PC-3 (cell line): ENCODE measurements at regions not wholly inside any gene's neighbourhood (a gene's known extent, or its start where the extent isn't known, plus 50 kb on each side); places are given as distances from the start of the nearest gene placed in this dataset.

ENCODE experiments used
- EZH2 ChIP-seq: fragments of 300-600 bp; sonication (generic); IDR thresholded peaks from one replicate; pipeline ENCODE4 v1.6.1; 2017; ENCODE audit warnings: antibody characterized with exemption, mild to moderate bottlenecking, low read length; ENCODE audit not compliant: unreplicated experiment
- TF ChIP-seq, protein P1 (sequence below): fragments of 300-600 bp; sonication (generic); conservative IDR thresholded peaks from 2 replicates; pipeline ENCODE4 v1.5.1; 2017; ENCODE audit warnings: antibody characterized with exemption, low read depth, mild to moderate bottlenecking, low read length

DNA sequence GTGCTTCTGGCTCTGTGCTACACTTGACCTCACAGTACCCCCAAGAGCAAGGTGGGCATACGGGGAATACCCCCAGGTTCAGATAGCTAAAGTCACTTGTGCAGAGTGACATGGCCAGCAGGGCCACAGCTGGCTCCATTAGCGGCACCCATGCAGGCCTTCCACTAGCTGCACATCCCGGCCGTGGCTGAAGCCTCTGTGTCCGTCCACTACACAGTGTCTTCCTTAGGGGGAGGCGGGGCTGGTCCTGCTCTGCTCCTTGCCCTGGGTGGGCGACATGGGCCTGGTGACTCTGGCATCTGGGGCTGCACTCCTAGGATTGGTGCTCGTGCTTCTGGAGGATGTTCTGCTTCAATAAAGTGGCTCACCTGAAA is 169.1 kb upstream of the IQSEC1 start:
- TF ChIP-seq, protein P1, sequence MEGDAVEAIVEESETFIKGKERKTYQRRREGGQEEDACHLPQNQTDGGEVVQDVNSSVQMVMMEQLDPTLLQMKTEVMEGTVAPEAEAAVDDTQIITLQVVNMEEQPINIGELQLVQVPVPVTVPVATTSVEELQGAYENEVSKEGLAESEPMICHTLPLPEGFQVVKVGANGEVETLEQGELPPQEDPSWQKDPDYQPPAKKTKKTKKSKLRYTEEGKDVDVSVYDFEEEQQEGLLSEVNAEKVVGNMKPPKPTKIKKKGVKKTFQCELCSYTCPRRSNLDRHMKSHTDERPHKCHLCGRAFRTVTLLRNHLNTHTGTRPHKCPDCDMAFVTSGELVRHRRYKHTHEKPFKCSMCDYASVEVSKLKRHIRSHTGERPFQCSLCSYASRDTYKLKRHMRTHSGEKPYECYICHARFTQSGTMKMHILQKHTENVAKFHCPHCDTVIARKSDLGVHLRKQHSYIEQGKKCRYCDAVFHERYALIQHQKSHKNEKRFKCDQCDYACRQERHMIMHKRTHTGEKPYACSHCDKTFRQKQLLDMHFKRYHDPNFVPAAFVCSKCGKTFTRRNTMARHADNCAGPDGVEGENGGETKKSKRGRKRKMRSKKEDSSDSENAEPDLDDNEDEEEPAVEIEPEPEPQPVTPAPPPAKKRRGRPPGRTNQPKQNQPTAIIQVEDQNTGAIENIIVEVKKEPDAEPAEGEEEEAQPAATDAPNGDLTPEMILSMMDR, result no peak
- no peak for TF ChIP-seq EZH2
